CD14-positive monocyte (primary cell): ENCODE measurements at regions not wholly inside any gene's neighbourhood (a gene's known extent, or its start where the extent isn't known, plus 50 kb on each side); places are given as distances from the start of the nearest gene placed in this dataset.

Experiments used
- DNase-seq, 3 donors: peaks; one replicate each; pipeline ENCODE4 v3.0.0-alpha.2; 2011 to 2022
- H2AFZ ChIP-seq: 2 replicates; pipeline ENCODE4 v1.6.0; 2012; ENCODE audit warnings: mild to moderate bottlenecking, low read depth, low read length, inconsistent platforms; ENCODE audit not compliant: insufficient read depth, poor library complexity, severe bottlenecking
- H3K27ac ChIP-seq, 2 donors: 1 replicate in 1 of 2; 2 replicates in 1 of 2; pipeline ENCODE4 v1.5.1; 2012 to 2013; ENCODE audit warnings: low read length in 2 of 2, control low read depth in 1 of 2, inconsistent platforms in 1 of 2, low read depth in 1 of 2, mild to moderate bottlenecking in 1 of 2
- H3K27me3 ChIP-seq, 2 donors: one replicate each; pipeline versions ENCODE4 v1.6.0 to v1.6.1; 2011 to 2013; ENCODE audit warnings: low read length in 2 of 2; ENCODE audit not compliant: control insufficient read depth in 2 of 2, insufficient read depth in 2 of 2
- H3K36me3 ChIP-seq, 2 donors: replicated peaks in 1 of 2; 1 replicate in 1 of 2; 2 replicates in 1 of 2; pipeline versions ENCODE4 v1.5.1 to v1.6.1; 2012 to 2013; ENCODE audit warnings: low read length in 2 of 2, control low read depth in 1 of 2, inconsistent platforms in 1 of 2, mild to moderate bottlenecking in 1 of 2; ENCODE audit not compliant: insufficient read depth in 2 of 2, control insufficient read depth in 1 of 2
- H3K4me1 ChIP-seq, 2 donors: 1 replicate in 1 of 2; 2 replicates in 1 of 2; pipeline versions ENCODE4 v1.5.1 to v1.6.1; 2012 to 2013; ENCODE audit warnings: low read length in 2 of 2, control low read depth in 1 of 2, inconsistent platforms in 1 of 2, mild to moderate bottlenecking in 1 of 2, moderate library complexity in 1 of 2; ENCODE audit not compliant: insufficient read depth in 2 of 2, control insufficient read depth in 1 of 2
- H3K4me2 ChIP-seq: replicated peaks from 2 replicates; pipeline ENCODE3; 2012; ENCODE audit warnings: low read length, moderate library complexity, mild to moderate bottlenecking; ENCODE audit not compliant: poor library complexity, severe bottlenecking; ENCODE audit errors: extremely low read depth
- H3K4me3 ChIP-seq, 3 experiments: fragments of 200-600 bp in 1 of 3; sonication (generic) in 1 of 3; replicated peaks in 1 of 3; 1 replicate in 2 of 3; 2 replicates in 1 of 3; pipeline ENCODE4 v1.5.1; 2011 to 2013; ENCODE audit warnings: low read length in 3 of 3, mild to moderate bottlenecking in 3 of 3, control low read depth in 2 of 3, low read depth in 2 of 3, inconsistent platforms in 1 of 3, moderate library complexity in 1 of 3
- H3K79me2 ChIP-seq: 2 replicates; pipeline ENCODE4 v1.6.0; 2012; ENCODE audit warnings: mild to moderate bottlenecking, control low read depth, inconsistent platforms, low read length, moderate library complexity; ENCODE audit not compliant: insufficient read depth
- H3K9ac ChIP-seq: 2 replicates; pipeline ENCODE4 v1.6.0; 2017; ENCODE audit warnings: low read length, mild to moderate bottlenecking; ENCODE audit not compliant: insufficient read depth, poor library complexity, severe bottlenecking
- H3K9me3 ChIP-seq, 2 donors: replicated peaks in 1 of 2; 1 replicate in 1 of 2; 2 replicates in 1 of 2; pipeline versions ENCODE4 v1.5.1 to v1.6.1; 2012 to 2013; ENCODE audit warnings: low read length in 2 of 2, control low read depth in 1 of 2; ENCODE audit not compliant: control insufficient read depth in 1 of 2, insufficient read depth in 1 of 2
- H4K20me1 ChIP-seq: 2 replicates; pipeline ENCODE4 v1.6.0; 2012; ENCODE audit warnings: mild to moderate bottlenecking, low read length, control low read depth, moderate library complexity; ENCODE audit not compliant: insufficient read depth
- H3K27ac Mint-ChIP-seq, 7 donors: one replicate each; pipeline ENCODE4 v1.8.0; 2020; ENCODE audit warnings: mild to moderate bottlenecking in 7 of 7, mixed read lengths in 7 of 7, moderate library complexity in 6 of 7, inconsistent platforms in 2 of 7
- H3K27me3 Mint-ChIP-seq, 3 donors: one replicate each; pipeline ENCODE4 v1.8.0; 2021 to 2022; ENCODE audit warnings: low read depth in 3 of 3, mild to moderate bottlenecking in 3 of 3, mixed read lengths in 3 of 3, moderate library complexity in 3 of 3, inconsistent platforms in 1 of 3
- H3K36me3 Mint-ChIP-seq, 2 donors: one replicate each; pipeline ENCODE4 v1.8.0; 2020; ENCODE audit warnings: mixed read lengths in 2 of 2, inconsistent platforms in 1 of 2, mild to moderate bottlenecking in 1 of 2
- H3K4me1 Mint-ChIP-seq: one replicate; pipeline ENCODE4 v1.8.0; 2020; ENCODE audit warnings: mild to moderate bottlenecking, mixed read lengths
- H3K4me3 Mint-ChIP-seq, 2 donors: one replicate each; pipeline ENCODE4 v1.8.0; 2020; ENCODE audit warnings: mild to moderate bottlenecking in 2 of 2, mixed read lengths in 2 of 2, moderate library complexity in 1 of 2
- H3K9me3 Mint-ChIP-seq, 7 donors: one replicate each; pipeline ENCODE4 v1.8.0; 2020 to 2022; ENCODE audit warnings: mixed read lengths in 7 of 7, mild to moderate bottlenecking in 6 of 7, moderate library complexity in 6 of 7, inconsistent platforms in 2 of 7
- CTCF ChIP-seq: fragments of 200-600 bp; IDR thresholded peaks from one replicate; pipeline ENCODE4 v1.8.0; 2022; ENCODE audit warnings: antibody characterized with exemption, mild to moderate bottlenecking
- WGBS: methylation state at CpG from one replicate; pipeline ENCODE4 v1.1.5; 2013; ENCODE audit warnings: missing lambda C conversion rate; ENCODE audit not compliant: insufficient coverage; 5-methylcytosine and 5-hydroxymethylcytosine counted together
- intact Hi-C, 2 donors: fragments of 100-400 bp; cut with micrococcal nuclease; formaldehyde crosslinking; loops; one replicate each; pipeline versions ENCODE4 v1.15.0 to v1.15.1; 2023

GRCh38 chr7:42858570-42858969 is 53.3 kb downstream of the C7orf25 start:
- Histone ChIP-seq H3K4me1 (no peaks in the 10 kb centered on the region), H3K4me2 (no peak overlapping the region), H3K79me2 (no peaks in the 10 kb centered on the region), H3K27me3 (peaks cover 27 to 35% of the 10 kb centered on the region in 2 donors), H3K27ac (no peak overlapping the region), H3K36me3 (no peaks in the 10 kb centered on the region), H3K9me3 (peaks cover 0 to 7% of the 10 kb centered on the region in 2 donors), H3K9ac (no peak overlapping the region), H3K4me3 (no peak overlapping the region), H2AFZ (no peak overlapping the region), H4K20me1 (no peaks in the 10 kb centered on the region)
- Mint-ChIP-seq H3K36me3 (no peaks in the 10 kb centered on the region), H3K4me3 (no peak overlapping the region), H3K4me1 (peaks cover 6% of the 10 kb centered on the region), H3K27ac (no peak overlapping the region), H3K27me3 (peaks cover 33 to 57% (median 40%) of the 10 kb centered on the region in 3 donors), H3K9me3 (peaks cover 8 to 18% (median 11%) of the 10 kb centered on the region in 7 donors)
- no peak for DNase-seq
- intact Hi-C loops = no loop called here
- no peak for TF ChIP-seq CTCF
- no CpG with 5 or more reads among the region's 1 CpG for WGBS

GRCh38 chr7:42856605-42856987 is 55.3 kb downstream of the C7orf25 start:
- Histone ChIP-seq H3K36me3 (no peaks in the 10 kb centered on the region), H3K4me3 (peak overlapping the region in 1 of 3 experiments; percentile 18), H4K20me1 (no peaks in the 10 kb centered on the region), H3K9ac (no peak overlapping the region), H3K79me2 (no peaks in the 10 kb centered on the region), H2AFZ (no peak overlapping the region), H3K9me3 (peaks cover 0 to 7% of the 10 kb centered on the region in 2 donors), H3K4me2 (no peak overlapping the region), H3K4me1 (no peaks in the 10 kb centered on the region), H3K27me3 (peaks cover 29 to 35% of the 10 kb centered on the region in 2 donors), H3K27ac (no peak overlapping the region)
- Mint-ChIP-seq H3K27ac (no peak overlapping the region), H3K27me3 (peaks cover 34 to 57% (median 35%) of the 10 kb centered on the region in 3 donors), H3K36me3 (no peaks in the 10 kb centered on the region), H3K4me1 (peaks cover 6% of the 10 kb centered on the region), H3K9me3 (peaks cover 0 to 11% (median 3%) of the 10 kb centered on the region in 7 donors), H3K4me3 (peak overlapping the region in 1 of 2 donors; percentile 90)
- 31% methylated on average over 14 of the region's 19 CpGs for WGBS
- no peak for TF ChIP-seq CTCF
- DNase-seq = no peak
- intact Hi-C loops = no loop called here
